ENCODE measurements at regions not wholly inside any gene's neighbourhood (a gene's known extent, or its start where the extent isn't known, plus 50 kb on each side); places are given as distances from the start of the nearest gene placed in this dataset.

DNA sequence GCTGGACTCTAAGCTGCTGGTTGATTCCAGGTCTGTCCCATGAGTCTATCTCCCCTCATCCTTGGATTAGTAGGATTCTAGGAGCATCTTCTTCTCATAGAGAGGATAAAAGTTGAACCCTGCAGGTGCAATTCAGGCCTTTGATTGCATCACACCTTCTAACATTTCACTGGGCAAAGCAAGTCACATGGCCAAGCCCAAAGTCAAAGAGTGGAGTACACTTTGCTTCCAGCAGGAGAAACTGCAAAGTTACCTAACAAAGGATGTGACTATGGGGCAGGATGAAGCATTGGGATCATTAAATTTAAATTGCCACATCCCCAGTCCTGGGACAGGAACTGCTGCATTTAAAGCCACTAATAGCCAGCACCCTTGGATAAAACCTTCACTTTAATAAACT is 51.0 kb upstream of the EGFLAM start:
- DNase-seq (ENCODE audit: low read depth in 2 of 2, low spot score in 1 of 2) = no peak

DNA sequence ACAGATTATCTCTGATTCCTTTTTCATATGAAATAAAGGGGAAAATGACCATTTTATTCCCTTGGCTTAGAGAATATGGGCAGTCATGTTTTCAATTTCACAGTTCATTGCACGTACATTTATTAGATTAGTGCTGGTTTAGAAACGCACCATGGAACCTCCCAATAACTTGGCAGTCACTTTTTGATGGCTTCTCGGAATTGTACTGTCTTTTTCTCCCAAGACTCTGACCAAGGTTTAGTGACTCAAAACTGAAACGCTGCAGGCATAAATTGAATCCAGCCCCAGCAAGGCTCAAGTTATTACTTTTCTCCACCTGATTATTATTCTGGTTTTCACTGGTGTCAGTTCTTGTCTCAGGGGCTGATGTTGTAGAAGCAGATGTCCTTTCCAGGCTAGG is 55.6 kb upstream of the EGFLAM start:
- DNase-seq (ENCODE audit: low read depth in 2 of 2, low spot score in 1 of 2) = no peak

GRCh38 chr5:38200872-38201557 is 57.3 kb upstream of the EGFLAM start:
- DNase-seq (ENCODE audit: low read depth in 2 of 2, low spot score in 1 of 2) = no peak

GRCh38 chr5:38197118-38197517 is 61.2 kb upstream of the EGFLAM start:
- no peak for DNase-seq (ENCODE audit: low read depth in 2 of 2, low spot score in 1 of 2)

DNA sequence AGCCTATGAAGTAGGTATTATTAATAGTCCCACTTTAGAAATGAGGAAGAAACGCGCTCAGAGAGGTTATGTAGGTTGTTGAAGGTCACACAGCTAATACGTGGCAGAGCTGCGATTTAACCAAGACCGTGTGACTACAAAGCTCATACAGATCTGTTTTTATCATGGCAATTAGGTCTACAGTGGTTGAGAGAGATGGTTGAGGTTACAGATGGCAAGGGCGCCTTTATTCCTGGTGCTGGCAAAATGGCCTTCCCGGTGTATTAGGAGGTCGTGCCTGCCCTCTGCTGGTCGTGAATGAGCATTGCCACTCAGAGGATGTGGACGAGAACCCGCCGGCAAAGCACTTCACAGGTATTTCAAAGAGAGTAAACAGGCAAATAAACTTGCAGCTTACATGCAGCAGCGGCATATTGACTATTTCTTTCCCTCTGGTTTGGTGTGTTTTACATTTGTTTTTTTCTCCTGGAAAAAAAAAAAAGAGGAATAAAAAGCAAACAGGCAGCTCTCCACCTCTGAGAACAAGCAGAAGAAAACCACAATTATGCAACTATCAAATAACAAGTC is 65.3 kb upstream of the EGFLAM start:
- DNase-seq (ENCODE audit: low read depth in 2 of 2, low spot score in 1 of 2) = peak; percentile 2 to 14

DNA sequence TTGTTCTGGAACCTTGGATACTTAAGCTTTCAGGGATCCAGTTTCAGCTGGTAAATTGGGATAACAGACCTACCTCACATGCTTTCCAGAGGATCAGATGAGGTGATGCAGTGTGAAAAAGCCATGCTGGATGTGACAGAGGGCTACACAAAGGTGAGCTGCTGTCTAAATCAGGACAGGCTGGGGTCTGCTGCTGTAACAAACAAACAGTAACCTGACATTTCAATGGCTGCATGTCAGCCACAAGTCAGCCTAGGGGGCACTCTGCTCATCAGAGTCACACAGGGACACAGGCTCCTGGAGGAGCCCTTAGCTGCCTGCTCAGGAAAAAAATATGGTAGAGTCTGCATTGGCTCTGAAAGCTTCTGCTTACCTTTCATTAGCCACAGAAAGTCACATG is 66.7 kb upstream of the EGFLAM start:
- no peak for DNase-seq (ENCODE audit: low read depth in 2 of 2, low spot score in 1 of 2)

GRCh38 chr5:38190111-38190510 is 68.2 kb upstream of the EGFLAM start:
- no peak for DNase-seq (ENCODE audit: low read depth in 2 of 2, low spot score in 1 of 2)

- no peak for DNase-seq (ENCODE audit: low read depth in 2 of 2, low spot score in 1 of 2)
Observed at GRCh38 chr5:38189081-38189504, 69.3 kb upstream of the EGFLAM start.

GRCh38 chr5:38188591-38188990 is 69.8 kb upstream of the EGFLAM start:
- no peak for DNase-seq (ENCODE audit: low read depth in 2 of 2, low spot score in 1 of 2)

GRCh38 chr5:38187532-38187931 is 70.8 kb upstream of the EGFLAM start:
- DNase-seq (ENCODE audit: low read depth in 2 of 2, low spot score in 1 of 2) = no peak

- DNase-seq (ENCODE audit: low read depth in 2 of 2, low spot score in 1 of 2) = no peak
Observed at GRCh38 chr5:38184627-38185026, 73.7 kb upstream of the EGFLAM start.

- DNase-seq (ENCODE audit: low read depth in 2 of 2, low spot score in 1 of 2) = no peak
Observed at GRCh38 chr5:38182991-38183390, 75.4 kb upstream of the EGFLAM start.

DNA sequence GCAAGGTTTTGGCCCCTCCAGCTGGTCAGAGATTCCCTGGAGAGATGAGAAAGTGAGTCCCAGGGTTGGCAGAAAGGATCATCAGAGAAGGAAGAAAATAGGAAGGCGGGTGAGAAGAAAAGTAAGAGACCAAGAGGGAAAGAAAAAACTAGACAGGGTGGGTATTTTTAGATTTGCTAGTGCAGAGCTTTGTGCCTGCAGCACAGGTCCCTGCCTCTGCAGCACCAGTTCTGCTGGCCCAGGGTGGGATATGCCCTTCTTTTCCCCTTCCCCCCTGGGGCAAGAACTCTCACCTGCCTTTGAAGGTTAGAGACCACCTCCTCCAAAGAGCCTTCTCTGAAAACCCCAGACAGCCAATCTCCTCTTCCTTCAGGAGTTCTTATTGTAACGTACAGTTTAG is 90.3 kb upstream of the EGFLAM start:
- DNase-seq (ENCODE audit: low read depth in 2 of 2, low spot score in 1 of 2) = no peak

GRCh38 chr5:38167562-38167996 is 90.8 kb upstream of the EGFLAM start:
- no peak for DNase-seq (ENCODE audit: low read depth in 2 of 2, low spot score in 1 of 2)

- DNase-seq (ENCODE audit: low read depth in 2 of 2, low spot score in 1 of 2) = no peak
Observed at GRCh38 chr5:38166832-38167231, 91.5 kb upstream of the EGFLAM start.

GRCh38 chr5:38165435-38165834 is 92.9 kb upstream of the EGFLAM start:
- no peak for DNase-seq (ENCODE audit: low read depth in 2 of 2, low spot score in 1 of 2)

DNA sequence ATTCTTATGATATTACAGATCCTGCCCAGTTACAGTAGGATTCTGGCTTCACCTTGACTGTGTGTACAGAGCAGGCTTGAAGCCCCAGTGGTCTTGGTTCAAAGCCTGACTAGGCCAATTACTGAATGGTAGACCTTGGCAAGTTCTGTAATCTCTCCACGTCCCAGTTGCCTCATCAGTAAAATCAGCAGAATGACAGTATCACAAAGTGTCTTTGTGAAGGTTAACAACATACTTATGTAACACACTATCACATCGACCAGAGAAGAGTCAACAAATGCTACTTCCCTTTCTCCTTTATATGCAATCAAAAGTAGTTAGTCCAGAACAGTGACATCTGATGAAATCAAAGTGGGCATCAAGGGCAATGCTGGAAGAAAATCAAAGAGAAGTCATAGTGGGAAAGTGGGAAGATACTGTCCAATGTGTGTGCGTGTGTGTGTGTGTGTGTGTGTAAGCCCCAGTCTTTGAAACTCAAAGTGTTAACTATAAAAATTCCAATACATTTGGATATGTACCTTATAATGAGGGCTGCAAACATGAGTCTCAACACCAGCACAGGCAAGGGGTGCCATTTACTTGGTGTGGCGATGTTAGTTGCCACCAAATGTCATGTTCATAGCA is 93.5 kb upstream of the EGFLAM start:
- no peak for DNase-seq (ENCODE audit: low read depth in 2 of 2, low spot score in 1 of 2)

DNA sequence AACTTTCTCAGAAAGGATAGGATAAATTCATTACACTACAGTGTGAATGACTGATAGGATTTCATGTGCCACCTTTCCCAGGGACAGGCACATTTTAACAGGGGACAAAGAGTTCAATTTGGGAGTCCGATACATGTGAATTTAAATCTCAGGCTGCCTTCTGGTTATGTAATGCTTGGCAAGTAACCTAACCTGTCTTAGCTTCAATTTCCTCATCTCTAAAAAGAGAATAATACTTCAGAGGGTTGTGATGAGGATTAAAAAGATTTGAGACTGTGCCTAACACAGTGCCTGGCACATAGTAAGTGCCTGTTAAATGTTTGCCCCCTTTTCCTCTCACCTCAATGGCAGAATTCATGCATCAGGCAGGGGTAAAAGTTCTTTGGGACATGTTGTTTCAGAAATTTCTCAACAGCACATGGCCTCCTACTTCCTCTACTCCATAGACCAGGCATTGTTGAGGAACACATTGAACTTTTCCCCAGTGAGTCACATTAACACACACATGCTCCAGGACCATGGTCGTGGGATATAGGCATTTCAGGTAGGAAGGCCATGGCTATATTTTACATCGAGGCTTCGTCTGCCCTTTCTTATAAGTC is 94.6 kb upstream of the EGFLAM start:
- no peak for DNase-seq (ENCODE audit: low read depth in 2 of 2, low spot score in 1 of 2)

DNA sequence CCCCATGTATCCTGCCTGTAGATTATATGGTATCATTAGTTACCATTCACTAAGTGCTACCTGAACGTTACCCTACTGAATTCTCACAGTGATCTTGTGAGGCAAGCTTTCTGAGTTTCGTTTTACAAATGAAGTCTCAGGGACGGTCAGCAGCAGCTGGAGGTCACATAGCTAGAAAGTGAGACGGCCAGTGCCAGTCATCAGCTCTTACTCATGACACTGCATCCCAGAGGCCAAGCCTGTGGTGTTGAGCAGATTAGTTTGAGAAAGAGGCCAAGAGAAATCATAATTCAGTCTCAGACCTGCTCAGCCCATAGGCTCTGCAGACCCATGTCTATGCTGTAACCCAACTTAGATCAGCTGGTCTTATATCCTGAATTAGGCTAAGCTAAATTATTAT is 95.7 kb upstream of the EGFLAM start:
- DNase-seq (ENCODE audit: low read depth in 2 of 2, low spot score in 1 of 2) = no peak

GRCh38 chr5:38157024-38157423 is 101.3 kb upstream of the EGFLAM start:
- no peak for DNase-seq (ENCODE audit: low read depth in 2 of 2, low spot score in 1 of 2)

- no peak for DNase-seq (ENCODE audit: low read depth in 2 of 2, low spot score in 1 of 2)
Observed at GRCh38 chr5:38154615-38155204, 103.6 kb upstream of the EGFLAM start.

GRCh38 chr5:38151878-38152277 is 106.5 kb upstream of the EGFLAM start:
- no peak for DNase-seq (ENCODE audit: low read depth in 2 of 2, low spot score in 1 of 2)

All from stimulated activated CD8-positive, alpha-beta memory T cell treated with anti-CD3 and anti-CD28 coated beads, Interleukin-4, amount 100 ng/mL, for 4 hours (primary cell).